OCI-LY3 (cell line): ENCODE measurements at regions not wholly inside any gene's neighbourhood (a gene's known extent, or its start where the extent isn't known, plus 50 kb on each side); places are given as distances from the start of the nearest gene placed in this dataset.

Experiments
- H2AFZ ChIP-seq: fragments of 200-600, 300-600 bp; shearing (Covaris generic); 2 replicates; pipeline ENCODE4 v1.6.0; 2014; ENCODE audit warnings: antibody characterized with exemption, low read depth, low read length
- H3K27ac ChIP-seq: fragments of 200-600, 300-600 bp; sonication (generic); 2 replicates; pipeline ENCODE4 v1.5.1; 2014; ENCODE audit warnings: mild to moderate bottlenecking, low read length, moderate library complexity, mixed read lengths
- H3K27me3 ChIP-seq: fragments of 200-600, 300-600 bp; sonication (generic); 2 replicates; pipeline ENCODE4 v1.6.1; 2014; ENCODE audit warnings: low read depth, low read length, mixed read lengths
- H3K36me3 ChIP-seq: fragments of 200-600, 300-600 bp; sonication (generic); replicated peaks from 2 replicates; pipeline ENCODE3; 2014; ENCODE audit warnings: low read depth, low read length, mixed read lengths
- H3K4me1 ChIP-seq: fragments of 300-600, 200-600 bp; sonication (generic); 2 replicates; pipeline ENCODE4 v1.6.1; 2014; ENCODE audit warnings: low read length, mixed read lengths
- H3K4me2 ChIP-seq: fragments of 200-600, 300-600 bp; sonication (generic); 2 replicates; pipeline ENCODE4 v1.6.1; 2014; ENCODE audit warnings: low read length, mixed read lengths
- H3K4me3 ChIP-seq: fragments of 300-600, 200-600 bp; sonication (generic); 2 replicates; pipeline ENCODE4 v1.5.1; 2014; ENCODE audit warnings: antibody characterized with exemption, mild to moderate bottlenecking, low read length, moderate library complexity
- H3K79me2 ChIP-seq: fragments of 300-600, 200-600 bp; shearing (Covaris generic); 2 replicates; pipeline ENCODE4 v1.6.1; 2014; ENCODE audit warnings: mild to moderate bottlenecking, low read length, mixed read lengths
- H3K9ac ChIP-seq: fragments of 300-600, 200-600 bp; shearing (Covaris generic); 2 replicates; pipeline ENCODE4 v1.6.0; 2014; ENCODE audit warnings: mild to moderate bottlenecking, low read length, moderate library complexity
- H3K9me3 ChIP-seq: fragments of 200-600, 300-600 bp; shearing (Covaris generic); 2 replicates; pipeline ENCODE4 v1.6.1; 2014; ENCODE audit warnings: low read length, mixed read lengths; ENCODE audit not compliant: insufficient read depth
- H4K20me1 ChIP-seq: fragments of 200-600, 300-600 bp; sonication (generic); 2 replicates; pipeline ENCODE4 v1.6.1; 2016; ENCODE audit warnings: low read length, mixed read lengths; ENCODE audit not compliant: insufficient read depth
- EZH2phosphoT487 ChIP-seq: fragments of 200-600 bp; shearing (Covaris generic); IDR thresholded peaks from 2 replicates; pipeline ENCODE4 v1.6.1; 2018; ENCODE audit warnings: antibody characterized with exemption, mixed run types, low read depth
- TF ChIP-seq, protein P1 (sequence below): fragments of 200-600, 300-600 bp; sonication (generic); IDR thresholded peaks from 2 replicates; pipeline ENCODE4 v1.5.1; 2014; ENCODE audit warnings: antibody characterized with exemption, low read length, low read depth

DNA sequence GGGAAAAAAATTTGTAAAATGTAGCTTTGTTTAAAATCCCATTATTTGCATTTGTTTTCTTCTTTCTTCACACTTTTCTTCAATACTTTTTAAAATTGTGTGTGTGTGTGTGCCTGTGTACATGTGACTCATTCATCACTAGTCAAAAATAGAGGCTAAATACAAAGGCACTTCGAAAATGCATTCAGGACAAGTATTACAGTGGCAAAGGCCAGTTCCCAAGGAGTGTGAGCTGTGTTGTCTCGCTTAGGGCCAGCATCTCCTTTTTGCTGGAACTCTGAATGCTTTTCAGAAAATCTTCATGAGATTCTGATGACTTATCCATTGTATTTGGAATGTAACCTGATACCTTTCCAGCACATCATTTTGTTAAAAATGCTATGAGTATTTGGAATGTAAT lies 288.5 kb upstream of the CNR1 start:
- Histone ChIP-seq H3K4me1 (no peaks in the 10 kb centered on the region), H4K20me1 (no peaks in the 10 kb centered on the region), H3K4me3 (no peak overlapping the region), H3K9ac (no peak overlapping the region), H3K4me2 (no peak overlapping the region), H3K27me3 (no peaks in the 10 kb centered on the region), H2AFZ (no peak overlapping the region), H3K36me3 (no peaks in the 10 kb centered on the region), H3K79me2 (no peaks in the 10 kb centered on the region), H3K27ac (no peak overlapping the region), H3K9me3 (no peaks in the 10 kb centered on the region)
- TF ChIP-seq, protein P1, sequence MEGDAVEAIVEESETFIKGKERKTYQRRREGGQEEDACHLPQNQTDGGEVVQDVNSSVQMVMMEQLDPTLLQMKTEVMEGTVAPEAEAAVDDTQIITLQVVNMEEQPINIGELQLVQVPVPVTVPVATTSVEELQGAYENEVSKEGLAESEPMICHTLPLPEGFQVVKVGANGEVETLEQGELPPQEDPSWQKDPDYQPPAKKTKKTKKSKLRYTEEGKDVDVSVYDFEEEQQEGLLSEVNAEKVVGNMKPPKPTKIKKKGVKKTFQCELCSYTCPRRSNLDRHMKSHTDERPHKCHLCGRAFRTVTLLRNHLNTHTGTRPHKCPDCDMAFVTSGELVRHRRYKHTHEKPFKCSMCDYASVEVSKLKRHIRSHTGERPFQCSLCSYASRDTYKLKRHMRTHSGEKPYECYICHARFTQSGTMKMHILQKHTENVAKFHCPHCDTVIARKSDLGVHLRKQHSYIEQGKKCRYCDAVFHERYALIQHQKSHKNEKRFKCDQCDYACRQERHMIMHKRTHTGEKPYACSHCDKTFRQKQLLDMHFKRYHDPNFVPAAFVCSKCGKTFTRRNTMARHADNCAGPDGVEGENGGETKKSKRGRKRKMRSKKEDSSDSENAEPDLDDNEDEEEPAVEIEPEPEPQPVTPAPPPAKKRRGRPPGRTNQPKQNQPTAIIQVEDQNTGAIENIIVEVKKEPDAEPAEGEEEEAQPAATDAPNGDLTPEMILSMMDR: no peak
- no peak for TF ChIP-seq EZH2phosphoT487

DNA sequence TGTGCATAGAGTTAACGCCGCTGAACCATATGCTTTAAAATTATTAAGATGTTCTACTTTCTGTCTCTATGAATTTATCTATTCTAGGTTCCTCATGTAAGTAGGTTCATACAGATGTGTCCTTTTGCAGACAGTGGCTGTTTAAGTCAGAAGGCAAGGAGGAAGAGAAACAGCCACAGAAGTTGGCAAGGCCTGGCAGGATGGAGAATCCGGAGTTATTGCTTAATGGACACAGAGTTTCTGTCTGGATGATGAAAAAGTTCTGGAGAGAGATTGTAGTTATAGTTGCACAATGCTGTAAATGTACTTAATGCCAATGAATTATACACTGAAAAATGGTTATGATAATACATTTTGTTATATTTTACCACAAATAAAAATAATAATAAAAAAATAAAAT lies 283.6 kb upstream of the CNR1 start:
- no peak overlapping the region for H3K4me2 ChIP-seq
- no peak for TF ChIP-seq EZH2phosphoT487
- TF ChIP-seq, protein P1: no peak
- no peaks in the 10 kb centered on the region for H3K27me3 ChIP-seq
- no peaks in the 10 kb centered on the region for H4K20me1 ChIP-seq
- H3K4me1 ChIP-seq: no peaks in the 10 kb centered on the region
- no peak overlapping the region for H3K4me3 ChIP-seq
- H3K36me3 ChIP-seq: no peaks in the 10 kb centered on the region
- H3K79me2 ChIP-seq: no peaks in the 10 kb centered on the region
- H2AFZ ChIP-seq: no peak overlapping the region
- no peak overlapping the region for H3K27ac ChIP-seq
- H3K9ac ChIP-seq: no peak overlapping the region
- H3K9me3 ChIP-seq: no peaks in the 10 kb centered on the region

DNA sequence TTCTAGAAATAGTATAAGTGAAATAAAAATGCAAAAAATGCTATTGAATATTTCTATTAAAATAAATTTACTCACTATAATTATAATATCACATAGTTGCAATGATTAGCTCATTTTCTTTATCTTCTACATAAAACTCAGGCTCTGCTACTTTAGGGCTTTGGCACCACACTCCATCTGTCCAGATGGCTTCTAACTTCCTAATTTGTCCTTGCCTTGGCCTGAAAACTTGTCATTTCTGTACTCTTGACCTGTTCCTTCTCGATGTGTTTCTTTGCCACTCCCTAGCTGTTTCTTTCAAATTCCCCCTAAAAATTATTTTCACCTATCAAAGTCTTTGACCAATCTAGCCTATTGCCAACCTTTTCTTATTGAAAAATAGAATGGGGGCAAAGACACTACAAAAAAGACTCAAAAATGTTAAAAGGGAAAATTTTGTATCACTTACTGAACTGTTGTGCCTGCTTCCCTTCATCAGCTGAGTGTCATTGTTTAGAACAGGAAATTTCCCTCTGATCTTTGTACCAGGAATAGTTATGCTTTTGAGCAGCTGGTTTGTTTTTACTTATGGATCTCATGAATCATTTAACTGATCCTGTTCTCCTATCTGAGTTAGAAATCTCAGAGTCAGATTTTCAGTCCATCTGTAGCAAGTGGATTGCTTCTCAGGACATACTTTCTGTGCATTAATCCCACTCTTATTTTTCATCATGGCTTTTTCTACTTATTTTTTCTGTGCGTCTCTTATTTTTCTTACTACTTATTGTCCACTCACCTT lies 279.2 kb upstream of the CNR1 start:
- H3K9me3 ChIP-seq: no peaks in the 10 kb centered on the region
- no peak overlapping the region for H3K4me3 ChIP-seq
- H4K20me1 ChIP-seq: no peaks in the 10 kb centered on the region
- TF ChIP-seq, protein P1: no peak
- no peak for TF ChIP-seq EZH2phosphoT487
- no peaks in the 10 kb centered on the region for H3K27me3 ChIP-seq
- no peaks in the 10 kb centered on the region for H3K79me2 ChIP-seq
- no peak overlapping the region for H3K9ac ChIP-seq
- no peak overlapping the region for H3K4me2 ChIP-seq
- H3K36me3 ChIP-seq: no peaks in the 10 kb centered on the region
- no peak overlapping the region for H3K27ac ChIP-seq
- no peaks in the 10 kb centered on the region for H3K4me1 ChIP-seq
- H2AFZ ChIP-seq: no peak overlapping the region

DNA sequence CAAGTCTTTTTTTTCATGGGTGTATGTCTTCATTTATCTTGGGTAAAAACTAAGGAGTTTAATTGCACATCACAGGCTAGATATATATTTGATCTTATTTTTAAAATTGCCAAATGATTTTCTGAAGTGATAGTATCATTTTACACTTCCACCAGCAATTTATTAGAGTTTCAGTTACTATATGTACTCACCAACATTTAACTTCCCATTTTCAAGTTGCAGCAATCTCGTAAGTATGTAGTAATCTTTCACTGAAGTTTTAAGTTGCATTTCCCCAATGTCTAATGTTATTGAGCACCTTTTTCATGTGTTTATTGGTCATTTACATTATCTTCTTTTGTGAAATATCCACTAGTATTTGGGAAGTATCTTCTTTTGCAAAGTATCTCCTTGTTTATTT lies 277.4 kb upstream of the CNR1 start:
- H2AFZ ChIP-seq: no peak overlapping the region
- no peak overlapping the region for H3K4me3 ChIP-seq
- H4K20me1 ChIP-seq: no peaks in the 10 kb centered on the region
- no peak for TF ChIP-seq EZH2phosphoT487
- TF ChIP-seq, protein P1: no peak
- no peaks in the 10 kb centered on the region for H3K79me2 ChIP-seq
- H3K4me2 ChIP-seq: no peak overlapping the region
- H3K36me3 ChIP-seq: no peaks in the 10 kb centered on the region
- H3K4me1 ChIP-seq: no peaks in the 10 kb centered on the region
- H3K27ac ChIP-seq: no peak overlapping the region
- no peaks in the 10 kb centered on the region for H3K9me3 ChIP-seq
- H3K27me3 ChIP-seq: no peaks in the 10 kb centered on the region
- H3K9ac ChIP-seq: no peak overlapping the region
